MCF 10A (cell line): ENCODE measurements at regions not wholly inside any gene's neighbourhood (a gene's known extent, or its start where the extent isn't known, plus 50 kb on each side); places are given as distances from the start of the nearest gene placed in this dataset.

Source experiments
- BruUV-seq: library from RNA; stranded (reverse); fragments of 400-500 nt; replicated peaks from 2 replicates; lab custom pipeline; 2021; lab: Mats Ljungman, UMichigan
- CTCF ChIA-PET: fragments of 300-600 bp; sonication (Branson Sonifier 250); formaldehyde crosslinking; extraction: SDS; loops from one replicate; lab custom pipeline; 2021; ENCODE audit warnings: antibody characterized with exemption, inconsistent platforms; lab: Yijun Ruan, JAX
- POLR2A ChIA-PET: fragments of 300-600, 350-650 bp; sonication (Branson Sonifier 250); formaldehyde crosslinking; extraction: SDS; loops from one replicate; lab custom pipeline; 2020; ENCODE audit warnings: antibody characterized with exemption, inconsistent platforms; lab: Yijun Ruan, JAX
- DNase-seq: peaks from one replicate; pipeline ENCODE4 v3.0.0-alpha.2; 2018; ENCODE audit not compliant: unreplicated experiment
- H3K27ac Mint-ChIP-seq: one replicate; pipeline ENCODE4 v1.8.0; 2022; ENCODE audit warnings: mild to moderate bottlenecking, low read depth, mixed read lengths; ENCODE audit not compliant: unreplicated experiment
- H3K27me3 Mint-ChIP-seq: one replicate; pipeline ENCODE4 v1.8.0; 2022; ENCODE audit warnings: mixed read lengths; ENCODE audit not compliant: insufficient read depth, unreplicated experiment
- H3K36me3 Mint-ChIP-seq: one replicate; pipeline ENCODE4 v1.8.0; 2022; ENCODE audit warnings: mild to moderate bottlenecking, moderate library complexity, mixed read lengths; ENCODE audit not compliant: insufficient read depth, unreplicated experiment
- H3K4me1 Mint-ChIP-seq: one replicate; pipeline ENCODE4 v1.8.0; 2022; ENCODE audit warnings: mixed read lengths; ENCODE audit not compliant: insufficient read depth, unreplicated experiment
- H3K4me3 Mint-ChIP-seq: one replicate; pipeline ENCODE4 v1.8.0; 2022; ENCODE audit warnings: mild to moderate bottlenecking, moderate library complexity, mixed read lengths; ENCODE audit not compliant: unreplicated experiment
- H3K9me3 Mint-ChIP-seq: one replicate; pipeline ENCODE4 v1.8.0; 2022; ENCODE audit warnings: mixed read lengths; ENCODE audit not compliant: unreplicated experiment
- CTCF ChIP-seq: fragments of 200-600 bp; IDR thresholded peaks from one replicate; pipeline ENCODE4 v1.8.0; 2022; ENCODE audit warnings: antibody characterized with exemption, mild to moderate bottlenecking; ENCODE audit not compliant: unreplicated experiment
- intact Hi-C: fragments of 100-400 bp; cut with micrococcal nuclease; formaldehyde crosslinking; loops from 2 replicates; pipeline ENCODE4 v1.14.1; 2022

DNA sequence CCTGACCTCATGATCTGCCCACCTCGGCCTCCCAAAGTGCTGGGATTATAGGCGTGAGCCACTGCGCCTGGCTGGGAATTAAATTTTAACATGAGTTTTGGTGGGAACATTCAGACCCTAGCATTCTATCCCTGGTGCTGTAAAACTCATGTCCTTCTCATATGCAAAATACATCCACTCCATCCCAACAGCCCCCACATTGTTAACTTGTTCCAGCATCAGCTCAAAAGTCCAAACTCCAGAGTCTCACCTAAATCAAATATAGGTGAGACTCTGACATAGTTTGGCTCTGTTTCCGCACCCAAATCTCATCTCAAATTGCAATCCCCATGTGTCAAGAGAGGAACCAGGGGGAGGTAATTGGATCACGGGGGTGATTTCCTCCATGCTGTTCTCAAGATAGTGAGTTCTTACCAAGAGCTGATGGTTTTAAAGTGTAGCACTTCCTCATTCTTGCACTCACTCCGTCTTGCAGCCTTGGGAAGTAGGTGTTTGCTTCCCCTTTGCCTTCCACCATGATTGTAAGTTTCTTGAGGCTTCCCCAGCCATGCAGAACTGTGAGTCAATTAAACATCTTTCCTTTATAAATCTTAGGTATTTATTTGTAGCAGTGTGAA is 96.2 kb upstream of the PLCL2 start:
- Mint-ChIP-seq H3K4me1 (no peaks in the 10 kb centered on the region), H3K27me3 (peaks cover 18% of the 10 kb centered on the region), H3K9me3 (no peaks in the 10 kb centered on the region), H3K4me3 (no peak overlapping the region), H3K27ac (no peak overlapping the region), H3K36me3 (no peaks in the 10 kb centered on the region)
- BruUV-seq: no TSS peak
- ChIA-PET CTCF (interaction anchor here (0.7 kb wide), 1 partner anchor 581 kb away, joined by 3 read pairs; no protein-coding TSS in a partner anchor), POLR2A (interaction anchor here (0.6 to 0.7 kb wide), 2 partner anchors 88 to 488 kb away, joined by 3 read pairs; no protein-coding TSS in a partner anchor)
- TF ChIP-seq CTCF: no peak
- intact Hi-C loops: no loop called here
- DNase-seq: no peak

DNA sequence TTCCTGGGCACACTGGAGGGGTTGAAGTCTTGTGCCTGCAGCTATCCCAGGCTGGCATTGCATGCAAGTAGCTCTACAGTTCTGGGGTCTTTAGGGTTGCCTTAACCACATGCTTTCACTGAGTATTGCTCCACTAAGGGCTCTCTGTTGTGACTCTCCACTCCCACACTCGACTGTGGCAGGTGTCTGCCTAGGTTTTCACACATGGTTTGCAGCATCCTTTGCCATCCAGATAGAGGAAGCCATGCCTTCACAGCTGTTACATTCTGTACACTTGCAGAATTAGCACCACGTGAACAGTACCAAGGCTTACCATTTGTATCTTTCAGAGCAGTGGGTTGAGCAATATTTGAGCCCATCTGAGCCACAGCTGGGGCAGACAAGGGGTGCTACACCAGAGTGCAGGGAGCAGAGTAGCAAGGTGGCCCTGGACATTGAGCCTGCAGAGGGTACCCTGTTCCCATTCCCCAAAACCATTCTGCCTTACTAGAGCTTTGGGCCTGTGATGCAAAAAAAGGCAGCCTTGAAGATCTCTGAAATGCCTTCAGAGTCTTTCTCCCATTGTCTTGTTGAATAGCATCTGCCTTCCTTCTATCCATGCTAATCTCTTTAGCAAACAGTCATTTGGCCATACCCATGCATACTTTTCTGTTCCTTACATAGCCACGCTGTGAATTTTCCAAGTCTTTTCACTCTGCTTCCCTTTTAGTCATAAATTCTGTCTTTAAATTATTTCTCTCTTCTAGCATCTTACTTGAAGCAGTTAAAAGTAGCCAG is 95.2 kb upstream of the PLCL2 start:
- Mint-ChIP-seq H3K27me3 (peaks cover 18% of the 10 kb centered on the region), H3K4me3 (no peak overlapping the region), H3K36me3 (no peaks in the 10 kb centered on the region), H3K4me1 (no peaks in the 10 kb centered on the region), H3K27ac (no peak overlapping the region), H3K9me3 (no peaks in the 10 kb centered on the region)
- POLR2A ChIA-PET: interaction anchor here (0.6 to 0.7 kb wide), 2 partner anchors 89 to 489 kb away, joined by 3 read pairs; no protein-coding TSS in a partner anchor
- no peak for DNase-seq
- no peak for TF ChIP-seq CTCF
- CTCF ChIA-PET: interaction anchor here (0.7 kb wide), 1 partner anchor 580 kb away, joined by 3 read pairs; no protein-coding TSS in a partner anchor
- BruUV-seq: no TSS peak
- intact Hi-C loops: no loop called here

GRCh38 chr3:16790432-16791400 is 94.0 kb upstream of the PLCL2 start:
- Mint-ChIP-seq H3K27me3 (peaks cover 18% of the 10 kb centered on the region), H3K4me3 (no peak overlapping the region), H3K27ac (no peak overlapping the region), H3K9me3 (no peaks in the 10 kb centered on the region), H3K36me3 (no peaks in the 10 kb centered on the region), H3K4me1 (no peaks in the 10 kb centered on the region)
- BruUV-seq: no TSS peak
- intact Hi-C loops: no loop called here
- no peak for TF ChIP-seq CTCF
- no peak for DNase-seq
- POLR2A ChIA-PET: no interaction called here
- CTCF ChIA-PET: no interaction called here

GRCh38 chr3:16793321-16793720 is 91.4 kb upstream of the PLCL2 start:
- no peak overlapping the region for H3K4me3 Mint-ChIP-seq
- no peak for DNase-seq
- no peak overlapping the region for H3K27ac Mint-ChIP-seq
- ChIA-PET POLR2A (no interaction called here), CTCF (no interaction called here)
- TF ChIP-seq CTCF: no peak
- H3K9me3 Mint-ChIP-seq: no peaks in the 10 kb centered on the region
- H3K4me1 Mint-ChIP-seq: no peaks in the 10 kb centered on the region
- H3K36me3 Mint-ChIP-seq: no peaks in the 10 kb centered on the region
- BruUV-seq: no TSS peak
- intact Hi-C loops: no loop called here
- H3K27me3 Mint-ChIP-seq: peaks cover 18% of the 10 kb centered on the region
